Natural killer cell (primary cell): ENCODE measurements at regions not wholly inside any gene's neighbourhood (a gene's known extent, or its start where the extent isn't known, plus 50 kb on each side); places are given as distances from the start of the nearest gene placed in this dataset.

Experiments used
- ATAC-seq, 3 donors: fragments of 150-1000 bp in 2 of 3; fragments of 200-7000 bp in 1 of 3; cut with Tn5 transposase; 1 replicate in 1 of 3; 2 replicates in 2 of 3; pipeline ENCODE4 v1.10.0; 2021; ENCODE audit warnings: mild to moderate bottlenecking in 2 of 3, moderate library complexity in 2 of 3
- DNase-seq, 2 donors: peaks; one replicate each; pipeline versions ENCODE4 v3.0.0 to v3.0.0-alpha.2; 2013 to 2021; ENCODE audit warnings: mixed read lengths in 1 of 2
- H3K27ac ChIP-seq: one replicate; pipeline ENCODE4 v1.5.1; 2013; ENCODE audit warnings: mild to moderate bottlenecking, low read length
- H3K27me3 ChIP-seq: one replicate; pipeline ENCODE4 v1.6.1; 2013; ENCODE audit warnings: low read length; ENCODE audit not compliant: control insufficient read depth, insufficient read depth
- H3K36me3 ChIP-seq: one replicate; pipeline ENCODE4 v1.6.1; 2013; ENCODE audit warnings: low read length; ENCODE audit not compliant: control insufficient read depth, insufficient read depth
- H3K4me1 ChIP-seq: one replicate; pipeline ENCODE4 v1.6.1; 2013; ENCODE audit warnings: low read length; ENCODE audit not compliant: control insufficient read depth, insufficient read depth
- H3K4me3 ChIP-seq: one replicate; pipeline ENCODE4 v1.5.1; 2013; ENCODE audit warnings: low read length
- H3K9me3 ChIP-seq: one replicate; pipeline ENCODE4 v1.6.1; 2013; ENCODE audit warnings: low read length; ENCODE audit not compliant: control insufficient read depth, insufficient read depth
- H3K27ac Mint-ChIP-seq, 2 donors: one replicate each; pipeline ENCODE4 v1.8.0; 2022; ENCODE audit warnings: mild to moderate bottlenecking in 2 of 2, mixed read lengths in 2 of 2, moderate library complexity in 1 of 2
- H3K27me3 Mint-ChIP-seq, 2 donors: one replicate each; pipeline ENCODE4 v1.8.0; 2022; ENCODE audit warnings: low read depth in 2 of 2, mixed read lengths in 2 of 2
- H3K36me3 Mint-ChIP-seq: one replicate; pipeline ENCODE4 v1.8.0; 2022; ENCODE audit warnings: mixed read lengths
- H3K4me1 Mint-ChIP-seq, 2 donors: one replicate each; pipeline ENCODE4 v1.8.0; 2022; ENCODE audit warnings: mixed read lengths in 2 of 2
- H3K4me3 Mint-ChIP-seq: one replicate; pipeline ENCODE4 v1.8.0; 2022; ENCODE audit warnings: mild to moderate bottlenecking, moderate library complexity, mixed read lengths
- H3K9me3 Mint-ChIP-seq, 2 donors: one replicate each; pipeline ENCODE4 v1.8.0; 2022; ENCODE audit warnings: mixed read lengths in 2 of 2
- CTCF ChIP-seq: fragments of 200-600 bp; IDR thresholded peaks from one replicate; pipeline ENCODE4 v1.8.0; 2022; ENCODE audit warnings: antibody characterized with exemption
- WGBS: methylation state at CpG from one replicate; pipeline ENCODE4 v1.1.7; 2013; ENCODE audit warnings: missing lambda C conversion rate; ENCODE audit not compliant: insufficient coverage; 5-methylcytosine and 5-hydroxymethylcytosine counted together
- intact Hi-C: fragments of 100-400 bp; cut with micrococcal nuclease; formaldehyde crosslinking; loops from one replicate; pipeline ENCODE4 v1.14.2; 2022

GRCh38 chr7:84447636-84448293 is 253.2 kb upstream of the SEMA3A start:
- no peaks in the 10 kb centered on the region for H3K36me3 Mint-ChIP-seq
- no peak overlapping the region for H3K27ac Mint-ChIP-seq
- no peaks in the 10 kb centered on the region for H3K4me1 Mint-ChIP-seq
- no peak overlapping the region for H3K4me3 Mint-ChIP-seq
- Histone ChIP-seq H3K4me3 (no peak overlapping the region), H3K4me1 (no peaks in the 10 kb centered on the region), H3K36me3 (no peaks in the 10 kb centered on the region), H3K27me3 (no peaks in the 10 kb centered on the region), H3K27ac (no peak overlapping the region), H3K9me3 (peaks cover 6% of the 10 kb centered on the region)
- DNase-seq (no peak), ATAC-seq (no peak)
- H3K27me3 Mint-ChIP-seq: no peaks in the 10 kb centered on the region
- peaks cover 7 to 8% of the 10 kb centered on the region in 2 donors for H3K9me3 Mint-ChIP-seq
- WGBS: 92% methylated on average over 15 of the region's 17 CpGs
- TF ChIP-seq CTCF: no peak
- intact Hi-C loops: no loop called here

- no peaks in the 10 kb centered on the region for H3K4me1 Mint-ChIP-seq
- TF ChIP-seq CTCF: no peak
- DNase-seq: no peak
- H3K27ac ChIP-seq: no peak overlapping the region
- no peak overlapping the region for H3K27ac Mint-ChIP-seq
- no peak overlapping the region for H3K4me3 Mint-ChIP-seq
- H3K4me3 ChIP-seq: no peak overlapping the region
- intact Hi-C loops: no loop called here
- no peaks in the 10 kb centered on the region for H3K27me3 ChIP-seq
- no peaks in the 10 kb centered on the region for H3K4me1 ChIP-seq
- no peaks in the 10 kb centered on the region for H3K36me3 Mint-ChIP-seq
- no peaks in the 10 kb centered on the region for H3K27me3 Mint-ChIP-seq
- H3K9me3 ChIP-seq: peaks cover 6% of the 10 kb centered on the region
- 95% methylated on average over 14 of the region's 14 CpGs for WGBS
- peaks cover 8 to 9% of the 10 kb centered on the region in 2 donors for H3K9me3 Mint-ChIP-seq
- ATAC-seq: no peak
- H3K36me3 ChIP-seq: no peaks in the 10 kb centered on the region
Observed at GRCh38 chr7:84446991-84447480, 252.4 kb upstream of the SEMA3A start.

DNA sequence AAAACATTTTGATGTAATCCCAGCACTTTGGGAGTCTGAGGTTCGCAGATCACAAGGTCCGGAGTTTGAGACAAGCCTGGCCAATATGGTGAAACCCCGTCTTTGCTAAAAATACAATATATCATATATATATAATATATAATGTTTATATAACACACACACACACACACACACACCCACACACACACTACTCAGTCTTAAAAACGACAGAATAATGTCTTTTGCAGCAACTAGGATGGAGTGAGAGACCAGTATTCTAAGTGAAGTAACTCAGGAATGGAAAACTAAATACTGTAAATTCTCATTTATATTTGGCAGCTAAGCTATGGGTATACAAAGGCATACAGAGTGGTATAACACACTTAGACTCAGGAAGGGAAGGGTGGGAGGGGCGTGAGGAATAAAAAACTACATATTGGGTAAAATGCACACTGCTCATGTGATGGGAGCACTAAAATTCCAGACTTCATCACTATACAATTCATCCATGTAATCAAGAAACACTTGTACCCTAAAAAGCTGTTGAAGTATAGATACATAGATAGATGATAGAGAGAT is 231.2 kb upstream of the SEMA3A start:
- no peak for ATAC-seq
- H3K27ac Mint-ChIP-seq: no peak overlapping the region
- no peaks in the 10 kb centered on the region for H3K36me3 Mint-ChIP-seq
- no peak for TF ChIP-seq CTCF
- no peaks in the 10 kb centered on the region for H3K4me1 ChIP-seq
- H3K9me3 ChIP-seq: no peaks in the 10 kb centered on the region
- DNase-seq: no peak
- no peak overlapping the region for H3K27ac ChIP-seq
- WGBS: no CpG with 5 or more reads among the region's 5 CpGs
- H3K27me3 ChIP-seq: no peaks in the 10 kb centered on the region
- peaks cover 6 to 7% of the 10 kb centered on the region in 2 donors for H3K9me3 Mint-ChIP-seq
- H3K36me3 ChIP-seq: no peaks in the 10 kb centered on the region
- no peaks in the 10 kb centered on the region for H3K27me3 Mint-ChIP-seq
- no peaks in the 10 kb centered on the region for H3K4me1 Mint-ChIP-seq
- no peak overlapping the region for H3K4me3 Mint-ChIP-seq
- H3K4me3 ChIP-seq: no peak overlapping the region
- intact Hi-C loops: no loop called here

- Histone ChIP-seq H3K27ac (no peak overlapping the region), H3K4me3 (no peak overlapping the region), H3K27me3 (no peaks in the 10 kb centered on the region), H3K36me3 (no peaks in the 10 kb centered on the region), H3K9me3 (peaks cover 5% of the 10 kb centered on the region), H3K4me1 (no peaks in the 10 kb centered on the region)
- Mint-ChIP-seq H3K9me3 (peaks cover 11% of the 10 kb centered on the region in 2 donors), H3K4me3 (no peak overlapping the region), H3K27ac (no peak overlapping the region), H3K36me3 (peaks cover 8% of the 10 kb centered on the region), H3K4me1 (no peaks in the 10 kb centered on the region), H3K27me3 (no peaks in the 10 kb centered on the region)
- no peak for DNase-seq
- TF ChIP-seq CTCF: no peak
- ATAC-seq: no peak
- intact Hi-C loops: no loop called here
Observed at GRCh38 chr7:84422790-84423189, 228.2 kb upstream of the SEMA3A start.
